ENCODE measurements at regions not wholly inside any gene's neighbourhood (a gene's known extent, or its start where the extent isn't known, plus 50 kb on each side); places are given as distances from the start of the nearest gene placed in this dataset.

GRCh38 chr7:108723381-108723814 is 153.7 kb downstream of the DNAJB9 start:
- TF ChIP-seq RCOR1 (conservative IDR thresholded peaks at IDR 0.05; ENCODE audit: low read depth, low read length) (no peak), MTA3 (IDR thresholded peaks at IDR 0.05; ENCODE audit: borderline replicate concordance, low read length) (no peak), RAD21 (IDR thresholded peaks at IDR 0.05; ENCODE audit: insufficient read depth, low read depth, low read length) (no peak), IRF3 (IDR thresholded peaks at IDR 0.05) (no peak), CHD2 (IDR thresholded peaks at IDR 0.05; ENCODE audit: borderline replicate concordance, low read depth, low read length) (no peak), POLR2A (IDR thresholded peaks at IDR 0.05; ENCODE audit: low read depth, low read length) (no peak), CUX1 (IDR thresholded peaks at IDR 0.05; ENCODE audit: insufficient replicate concordance, low read depth, low read length) (no peak), BRCA1 (IDR thresholded peaks at IDR 0.05; ENCODE audit: low read depth, low read length) (no peak), POU2F2 (IDR thresholded peaks at IDR 0.05; ENCODE audit: borderline replicate concordance, low read depth, low read length) (no peak)
- TF ChIP-seq, protein P1, sequence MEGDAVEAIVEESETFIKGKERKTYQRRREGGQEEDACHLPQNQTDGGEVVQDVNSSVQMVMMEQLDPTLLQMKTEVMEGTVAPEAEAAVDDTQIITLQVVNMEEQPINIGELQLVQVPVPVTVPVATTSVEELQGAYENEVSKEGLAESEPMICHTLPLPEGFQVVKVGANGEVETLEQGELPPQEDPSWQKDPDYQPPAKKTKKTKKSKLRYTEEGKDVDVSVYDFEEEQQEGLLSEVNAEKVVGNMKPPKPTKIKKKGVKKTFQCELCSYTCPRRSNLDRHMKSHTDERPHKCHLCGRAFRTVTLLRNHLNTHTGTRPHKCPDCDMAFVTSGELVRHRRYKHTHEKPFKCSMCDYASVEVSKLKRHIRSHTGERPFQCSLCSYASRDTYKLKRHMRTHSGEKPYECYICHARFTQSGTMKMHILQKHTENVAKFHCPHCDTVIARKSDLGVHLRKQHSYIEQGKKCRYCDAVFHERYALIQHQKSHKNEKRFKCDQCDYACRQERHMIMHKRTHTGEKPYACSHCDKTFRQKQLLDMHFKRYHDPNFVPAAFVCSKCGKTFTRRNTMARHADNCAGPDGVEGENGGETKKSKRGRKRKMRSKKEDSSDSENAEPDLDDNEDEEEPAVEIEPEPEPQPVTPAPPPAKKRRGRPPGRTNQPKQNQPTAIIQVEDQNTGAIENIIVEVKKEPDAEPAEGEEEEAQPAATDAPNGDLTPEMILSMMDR (IDR thresholded peaks at IDR 0.05 in 2 of 3, conservative IDR thresholded peaks at IDR 0.05 in 1 of 3; ENCODE audit: control insufficient read depth in 2 of 3, extremely low read depth in 1 of 3, insufficient read depth in 1 of 3, low read depth in 3 of 3, low read length in 3 of 3) = no peak
- TF ChIP-seq, protein P2, sequence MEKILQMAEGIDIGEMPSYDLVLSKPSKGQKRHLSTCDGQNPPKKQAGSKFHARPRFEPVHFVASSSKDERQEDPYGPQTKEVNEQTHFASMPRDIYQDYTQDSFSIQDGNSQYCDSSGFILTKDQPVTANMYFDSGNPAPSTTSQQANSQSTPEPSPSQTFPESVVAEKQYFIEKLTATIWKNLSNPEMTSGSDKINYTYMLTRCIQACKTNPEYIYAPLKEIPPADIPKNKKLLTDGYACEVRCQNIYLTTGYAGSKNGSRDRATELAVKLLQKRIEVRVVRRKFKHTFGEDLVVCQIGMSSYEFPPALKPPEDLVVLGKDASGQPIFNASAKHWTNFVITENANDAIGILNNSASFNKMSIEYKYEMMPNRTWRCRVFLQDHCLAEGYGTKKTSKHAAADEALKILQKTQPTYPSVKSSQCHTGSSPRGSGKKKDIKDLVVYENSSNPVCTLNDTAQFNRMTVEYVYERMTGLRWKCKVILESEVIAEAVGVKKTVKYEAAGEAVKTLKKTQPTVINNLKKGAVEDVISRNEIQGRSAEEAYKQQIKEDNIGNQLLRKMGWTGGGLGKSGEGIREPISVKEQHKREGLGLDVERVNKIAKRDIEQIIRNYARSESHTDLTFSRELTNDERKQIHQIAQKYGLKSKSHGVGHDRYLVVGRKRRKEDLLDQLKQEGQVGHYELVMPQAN (conservative IDR thresholded peaks at IDR 0.05) = no peak
- TF ChIP-seq, protein P3, sequence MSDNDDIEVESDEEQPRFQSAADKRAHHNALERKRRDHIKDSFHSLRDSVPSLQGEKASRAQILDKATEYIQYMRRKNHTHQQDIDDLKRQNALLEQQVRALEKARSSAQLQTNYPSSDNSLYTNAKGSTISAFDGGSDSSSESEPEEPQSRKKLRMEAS (IDR thresholded peaks at IDR 0.05; ENCODE audit: low read depth, low read length) = no peak
